GM10266 (cell line): ENCODE measurements at regions not wholly inside any gene's neighbourhood (a gene's known extent, or its start where the extent isn't known, plus 50 kb on each side); places are given as distances from the start of the nearest gene placed in this dataset.

ENCODE experiments used
- DNase-seq: peaks from one replicate; pipeline ENCODE4 v3.0.0; 2012; ENCODE audit errors: extremely low spot score
- TF ChIP-seq, protein P1 (sequence below): IDR thresholded peaks from 2 replicates; pipeline ENCODE4 v1.5.1; 2012; ENCODE audit warnings: mild to moderate bottlenecking, low read depth; ENCODE audit not compliant: control insufficient read depth, insufficient read depth; ENCODE audit errors: missing control alignments

DNA sequence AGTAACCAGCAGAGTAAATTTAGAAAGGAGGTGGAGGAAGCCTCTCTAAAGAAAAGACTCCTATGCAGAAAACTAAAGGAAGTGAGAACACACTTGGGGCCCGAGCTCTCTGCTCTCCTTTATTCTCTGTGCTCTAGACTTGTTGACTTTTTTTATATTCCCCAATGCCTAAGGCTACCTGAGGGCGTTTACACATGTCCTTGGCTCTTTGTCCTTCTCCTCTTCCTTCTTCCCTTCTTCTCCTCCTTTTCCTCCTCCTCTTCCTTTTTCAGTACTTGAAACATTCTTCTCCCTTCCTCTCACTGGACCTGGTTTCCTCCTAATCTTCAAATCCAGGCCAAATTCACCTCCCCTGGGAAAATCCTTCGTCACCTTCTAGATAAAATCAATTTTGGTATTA, 256.4 kb upstream of the TRPC7 start:
- TF ChIP-seq, protein P1, sequence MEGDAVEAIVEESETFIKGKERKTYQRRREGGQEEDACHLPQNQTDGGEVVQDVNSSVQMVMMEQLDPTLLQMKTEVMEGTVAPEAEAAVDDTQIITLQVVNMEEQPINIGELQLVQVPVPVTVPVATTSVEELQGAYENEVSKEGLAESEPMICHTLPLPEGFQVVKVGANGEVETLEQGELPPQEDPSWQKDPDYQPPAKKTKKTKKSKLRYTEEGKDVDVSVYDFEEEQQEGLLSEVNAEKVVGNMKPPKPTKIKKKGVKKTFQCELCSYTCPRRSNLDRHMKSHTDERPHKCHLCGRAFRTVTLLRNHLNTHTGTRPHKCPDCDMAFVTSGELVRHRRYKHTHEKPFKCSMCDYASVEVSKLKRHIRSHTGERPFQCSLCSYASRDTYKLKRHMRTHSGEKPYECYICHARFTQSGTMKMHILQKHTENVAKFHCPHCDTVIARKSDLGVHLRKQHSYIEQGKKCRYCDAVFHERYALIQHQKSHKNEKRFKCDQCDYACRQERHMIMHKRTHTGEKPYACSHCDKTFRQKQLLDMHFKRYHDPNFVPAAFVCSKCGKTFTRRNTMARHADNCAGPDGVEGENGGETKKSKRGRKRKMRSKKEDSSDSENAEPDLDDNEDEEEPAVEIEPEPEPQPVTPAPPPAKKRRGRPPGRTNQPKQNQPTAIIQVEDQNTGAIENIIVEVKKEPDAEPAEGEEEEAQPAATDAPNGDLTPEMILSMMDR, result no peak
- DNase-seq, result no peak

DNA sequence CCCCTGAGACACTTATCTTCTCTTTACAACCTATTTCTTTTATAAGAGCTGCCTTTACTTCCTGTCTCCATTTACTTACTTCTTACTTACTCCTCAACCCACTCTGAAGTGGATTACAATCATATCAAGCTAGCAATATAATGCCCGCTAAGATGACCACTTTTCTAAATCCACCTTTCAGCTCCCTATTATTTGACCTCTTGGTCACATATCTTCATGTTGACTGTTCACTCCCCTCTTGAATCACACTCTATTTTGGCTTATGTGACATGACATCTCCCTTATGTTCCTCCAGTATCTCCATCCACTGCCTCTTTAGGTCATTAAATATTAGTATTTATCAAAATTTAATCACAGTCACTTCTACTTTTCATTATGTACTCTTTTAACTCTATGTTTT, 255.3 kb upstream of the TRPC7 start:
- TF ChIP-seq, protein P1, result no peak
- no peak for DNase-seq

DNA sequence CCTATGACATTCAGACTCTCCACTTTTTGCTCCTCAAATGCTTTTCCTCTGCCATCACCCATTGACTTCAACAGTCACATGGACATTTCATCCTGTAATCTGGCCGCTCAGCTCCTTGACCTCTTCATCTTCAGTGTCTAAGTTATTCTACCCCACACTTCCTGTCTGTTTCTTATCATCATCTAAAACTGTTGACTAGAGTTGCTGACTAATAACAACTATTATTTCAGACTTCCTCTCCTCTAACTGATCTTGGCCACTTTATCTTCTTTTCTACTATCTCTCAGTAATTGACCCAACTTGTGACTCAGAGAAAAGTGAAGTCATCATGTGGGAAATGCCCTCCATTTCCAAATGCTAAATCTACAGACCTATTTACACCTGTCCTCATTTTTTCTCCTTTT, 254.7 kb upstream of the TRPC7 start:
- TF ChIP-seq, protein P1, result no peak
- no peak for DNase-seq

DNA sequence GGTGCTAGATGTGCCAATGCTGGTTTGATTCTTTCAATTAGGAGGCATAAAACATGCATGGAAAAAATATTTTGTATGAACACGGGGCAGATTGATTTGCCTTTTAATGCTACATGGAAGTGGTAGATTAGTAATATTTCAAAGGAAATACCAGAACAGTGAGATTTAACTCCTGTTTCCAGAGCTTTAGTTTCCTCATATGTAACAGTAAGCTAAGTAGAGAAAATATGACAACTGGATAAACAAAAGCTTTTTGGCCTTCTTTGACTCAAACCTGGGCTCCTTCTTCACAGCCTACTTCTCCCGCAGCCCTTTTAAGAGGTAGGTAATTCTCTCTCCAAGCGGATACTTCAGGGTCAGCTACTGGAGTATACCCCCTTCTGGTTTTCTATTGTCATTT, 254.2 kb upstream of the TRPC7 start:
- no peak for DNase-seq
- TF ChIP-seq, protein P1, result no peak

DNA sequence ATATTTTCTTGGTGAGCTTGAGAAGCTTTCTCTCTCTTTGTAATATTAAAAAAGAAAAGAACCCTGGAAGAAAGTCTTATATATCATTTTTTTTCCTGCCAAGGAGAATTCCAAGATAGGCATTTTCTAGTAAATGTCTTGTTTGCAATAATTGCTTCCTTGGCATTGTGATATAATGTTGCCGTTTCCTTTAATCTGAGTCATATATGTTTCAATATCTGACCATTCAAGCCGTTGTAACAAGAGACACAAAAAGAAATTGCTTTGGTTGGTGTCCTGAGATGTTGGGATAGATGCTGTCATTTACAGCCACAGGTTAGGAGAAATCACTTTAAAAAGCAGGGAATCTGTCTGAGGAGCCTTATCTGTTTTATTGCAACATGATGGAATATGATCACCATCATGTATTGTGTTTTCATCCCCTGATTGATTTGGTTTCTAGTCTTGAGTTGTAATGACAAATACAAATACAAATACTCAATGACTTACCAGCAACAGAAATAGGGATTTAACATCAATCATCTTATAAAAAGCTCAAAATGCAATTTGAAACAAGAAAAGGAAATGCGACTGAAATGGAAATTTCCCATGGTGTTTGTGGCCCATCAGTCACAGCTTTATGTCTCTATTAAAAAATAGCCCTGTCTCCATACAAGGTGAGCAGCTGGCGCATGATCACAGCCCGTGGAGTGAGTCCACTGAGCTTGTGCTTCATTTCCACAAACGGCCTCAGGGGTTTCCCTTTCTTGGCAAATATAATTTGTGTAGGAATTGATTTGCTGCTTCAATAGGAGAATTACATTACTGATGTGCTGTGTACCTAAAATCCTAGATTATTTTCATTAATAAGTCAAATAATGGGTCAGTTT, 250.1 kb upstream of the TRPC7 start:
- no peak for DNase-seq
- TF ChIP-seq, protein P1, result no peak

DNA sequence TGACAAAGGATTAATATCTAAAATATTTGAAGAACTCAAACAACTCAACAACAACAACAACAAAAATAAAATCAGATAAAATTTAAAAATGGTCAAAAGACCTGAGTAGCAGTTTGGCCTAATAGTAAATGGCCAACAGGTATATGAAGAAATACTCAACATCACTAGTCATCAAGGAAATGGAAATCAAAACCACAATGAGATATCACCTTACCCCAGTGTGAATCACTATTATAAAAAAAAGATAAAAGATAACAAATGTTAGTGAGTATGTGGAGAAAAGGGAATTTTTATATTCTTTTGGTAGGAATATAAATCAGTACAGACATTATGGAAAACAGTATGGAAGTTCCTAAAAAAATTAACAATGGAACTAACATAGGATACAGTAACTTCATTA, 247.9 kb upstream of the TRPC7 start:
- no peak for DNase-seq
- TF ChIP-seq, protein P1, result no peak

DNA sequence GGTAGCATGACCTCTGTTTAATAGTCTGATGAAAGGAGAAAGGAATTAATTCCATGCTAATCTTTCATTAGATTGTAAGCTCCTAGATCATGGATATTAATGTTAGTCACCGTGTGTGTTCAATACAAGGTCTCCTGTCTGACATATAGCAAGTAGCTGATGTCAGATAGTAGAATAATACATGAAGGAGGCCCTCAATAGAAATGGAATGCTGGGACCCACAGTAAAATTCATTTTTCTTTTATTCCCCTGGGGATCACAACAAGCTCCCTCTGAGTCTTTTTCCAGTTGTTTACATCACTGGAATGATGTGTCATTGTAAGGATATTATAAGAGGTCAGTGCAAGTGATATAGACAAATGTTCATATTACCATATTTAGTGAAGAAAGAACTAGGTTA, 240.3 kb upstream of the TRPC7 start:
- DNase-seq, result no peak
- TF ChIP-seq, protein P1, result no peak
